Glutamatergic neuron (in vitro differentiated cells): ENCODE measurements at regions not wholly inside any gene's neighbourhood (a gene's known extent, or its start where the extent isn't known, plus 50 kb on each side); places are given as distances from the start of the nearest gene placed in this dataset.

Source experiments
- DNase-seq: peaks from one replicate; pipeline ENCODE4 v3.0.0; 2022
- H3K27ac Mint-ChIP-seq: one replicate; pipeline ENCODE4 v1.8.0; 2020; ENCODE audit warnings: mild to moderate bottlenecking, mixed read lengths, inconsistent platforms; ENCODE audit not compliant: unreplicated experiment
- H3K27me3 Mint-ChIP-seq: one replicate; pipeline ENCODE4 v1.8.0; 2020; ENCODE audit warnings: mild to moderate bottlenecking, moderate library complexity, mixed read lengths, inconsistent platforms; ENCODE audit not compliant: unreplicated experiment
- H3K36me3 Mint-ChIP-seq: one replicate; pipeline ENCODE4 v1.8.0; 2020; ENCODE audit warnings: mild to moderate bottlenecking, mixed read lengths, inconsistent platforms; ENCODE audit not compliant: unreplicated experiment
- H3K4me1 Mint-ChIP-seq: one replicate; pipeline ENCODE4 v1.8.0; 2020; ENCODE audit warnings: mild to moderate bottlenecking, low read depth, mixed read lengths, inconsistent platforms; ENCODE audit not compliant: unreplicated experiment
- H3K4me3 Mint-ChIP-seq: one replicate; pipeline ENCODE4 v1.8.0; 2020; ENCODE audit warnings: mild to moderate bottlenecking, mixed read lengths, inconsistent platforms; ENCODE audit not compliant: unreplicated experiment
- H3K9me3 Mint-ChIP-seq: one replicate; pipeline ENCODE4 v1.8.0; 2020; ENCODE audit warnings: mild to moderate bottlenecking, moderate library complexity, mixed read lengths, inconsistent platforms; ENCODE audit not compliant: unreplicated experiment
- CTCF ChIP-seq: fragments of 200-600 bp; sonication (generic); IDR thresholded peaks from one replicate; pipeline ENCODE4 v1.5.0; 2021; ENCODE audit not compliant: partially characterized antibody, unreplicated experiment

- DNase-seq, result no peak
- Mint-ChIP-seq H3K27me3 (no peaks in the 10 kb centered on the region), H3K4me3 (no peak overlapping the region), H3K4me1 (no peaks in the 10 kb centered on the region), H3K9me3 (no peaks in the 10 kb centered on the region), H3K27ac (no peak overlapping the region), H3K36me3 (no peaks in the 10 kb centered on the region)
- no peak for TF ChIP-seq CTCF
Measured at GRCh38 chr11:103703437-103703836, 333.0 kb upstream of the DDI1 start.

GRCh38 chr11:103703954-103704353 lies 332.5 kb upstream of the DDI1 start:
- Mint-ChIP-seq H3K36me3 (no peaks in the 10 kb centered on the region), H3K4me3 (no peak overlapping the region), H3K4me1 (no peaks in the 10 kb centered on the region), H3K9me3 (peaks cover under 1% of the 10 kb centered on the region), H3K27me3 (no peaks in the 10 kb centered on the region), H3K27ac (no peak overlapping the region)
- no peak for TF ChIP-seq CTCF
- no peak for DNase-seq

- H3K4me1 Mint-ChIP-seq, result no peaks in the 10 kb centered on the region
- DNase-seq, result no peak
- no peak overlapping the region for H3K27ac Mint-ChIP-seq
- no peaks in the 10 kb centered on the region for H3K36me3 Mint-ChIP-seq
- no peak overlapping the region for H3K4me3 Mint-ChIP-seq
- H3K9me3 Mint-ChIP-seq, result peaks cover 2% of the 10 kb centered on the region
- H3K27me3 Mint-ChIP-seq, result no peaks in the 10 kb centered on the region
- no peak for TF ChIP-seq CTCF
Measured at GRCh38 chr11:103705642-103706041, 330.8 kb upstream of the DDI1 start.

GRCh38 chr11:103709371-103709770 lies 327.1 kb upstream of the DDI1 start:
- H3K4me1 Mint-ChIP-seq, result no peaks in the 10 kb centered on the region
- H3K27ac Mint-ChIP-seq, result no peak overlapping the region
- H3K4me3 Mint-ChIP-seq, result no peak overlapping the region
- peaks cover 2% of the 10 kb centered on the region for H3K9me3 Mint-ChIP-seq
- no peak for DNase-seq
- H3K36me3 Mint-ChIP-seq, result no peaks in the 10 kb centered on the region
- no peak for TF ChIP-seq CTCF
- H3K27me3 Mint-ChIP-seq, result no peaks in the 10 kb centered on the region

GRCh38 chr11:103714246-103714645 lies 322.2 kb upstream of the DDI1 start:
- no peak for TF ChIP-seq CTCF
- DNase-seq, result no peak
- H3K27me3 Mint-ChIP-seq, result no peaks in the 10 kb centered on the region
- H3K4me1 Mint-ChIP-seq, result no peaks in the 10 kb centered on the region
- no peaks in the 10 kb centered on the region for H3K36me3 Mint-ChIP-seq
- no peak overlapping the region for H3K27ac Mint-ChIP-seq
- no peak overlapping the region for H3K4me3 Mint-ChIP-seq
- no peaks in the 10 kb centered on the region for H3K9me3 Mint-ChIP-seq
